ENCODE measurements at regions not wholly inside any gene's neighbourhood (a gene's known extent, or its start where the extent isn't known, plus 50 kb on each side); places are given as distances from the start of the nearest gene placed in this dataset.

DNA sequence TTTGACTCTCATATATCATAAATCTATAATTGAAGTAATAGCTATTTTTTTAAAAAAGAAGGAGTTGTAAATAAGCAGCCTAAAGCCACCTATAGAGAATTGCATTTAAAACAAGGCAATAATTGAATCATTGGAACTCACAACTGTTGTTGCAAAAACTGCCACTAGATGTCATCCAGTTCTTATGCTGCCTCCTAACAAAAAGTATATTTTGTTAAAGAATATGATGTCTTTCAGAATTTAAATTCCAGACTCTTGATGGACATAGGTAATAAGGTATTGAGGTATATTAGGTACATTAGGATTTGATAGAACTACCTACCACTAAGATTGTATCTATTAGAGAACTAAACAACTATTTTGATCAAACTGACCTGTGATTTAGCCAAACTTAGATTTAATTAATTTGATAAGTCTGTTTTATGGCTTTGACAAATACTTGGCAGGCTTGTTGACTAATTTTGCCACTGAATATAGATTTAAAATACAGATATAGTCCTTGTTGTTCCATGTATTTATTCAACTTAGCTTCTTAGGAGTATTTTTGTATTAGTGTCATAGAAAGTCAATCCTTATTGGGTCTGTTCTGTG, 401.4 kb downstream of the RPL10L start:
- TF ChIP-seq, protein P1, sequence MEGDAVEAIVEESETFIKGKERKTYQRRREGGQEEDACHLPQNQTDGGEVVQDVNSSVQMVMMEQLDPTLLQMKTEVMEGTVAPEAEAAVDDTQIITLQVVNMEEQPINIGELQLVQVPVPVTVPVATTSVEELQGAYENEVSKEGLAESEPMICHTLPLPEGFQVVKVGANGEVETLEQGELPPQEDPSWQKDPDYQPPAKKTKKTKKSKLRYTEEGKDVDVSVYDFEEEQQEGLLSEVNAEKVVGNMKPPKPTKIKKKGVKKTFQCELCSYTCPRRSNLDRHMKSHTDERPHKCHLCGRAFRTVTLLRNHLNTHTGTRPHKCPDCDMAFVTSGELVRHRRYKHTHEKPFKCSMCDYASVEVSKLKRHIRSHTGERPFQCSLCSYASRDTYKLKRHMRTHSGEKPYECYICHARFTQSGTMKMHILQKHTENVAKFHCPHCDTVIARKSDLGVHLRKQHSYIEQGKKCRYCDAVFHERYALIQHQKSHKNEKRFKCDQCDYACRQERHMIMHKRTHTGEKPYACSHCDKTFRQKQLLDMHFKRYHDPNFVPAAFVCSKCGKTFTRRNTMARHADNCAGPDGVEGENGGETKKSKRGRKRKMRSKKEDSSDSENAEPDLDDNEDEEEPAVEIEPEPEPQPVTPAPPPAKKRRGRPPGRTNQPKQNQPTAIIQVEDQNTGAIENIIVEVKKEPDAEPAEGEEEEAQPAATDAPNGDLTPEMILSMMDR (IDR thresholded peaks at IDR 0.05), result peak; percentile 33
- no peak for TF ChIP-seq HDAC2 (IDR thresholded peaks at IDR 0.05)

Data from A549 (cell line).